Dermis blood vessel endothelial cell (primary cell): ENCODE measurements at regions not wholly inside any gene's neighbourhood (a gene's known extent, or its start where the extent isn't known, plus 50 kb on each side); places are given as distances from the start of the nearest gene placed in this dataset.

ENCODE experiments used
- DNase-seq: peaks from one replicate; pipeline ENCODE4 v3.0.0; 2010

DNA sequence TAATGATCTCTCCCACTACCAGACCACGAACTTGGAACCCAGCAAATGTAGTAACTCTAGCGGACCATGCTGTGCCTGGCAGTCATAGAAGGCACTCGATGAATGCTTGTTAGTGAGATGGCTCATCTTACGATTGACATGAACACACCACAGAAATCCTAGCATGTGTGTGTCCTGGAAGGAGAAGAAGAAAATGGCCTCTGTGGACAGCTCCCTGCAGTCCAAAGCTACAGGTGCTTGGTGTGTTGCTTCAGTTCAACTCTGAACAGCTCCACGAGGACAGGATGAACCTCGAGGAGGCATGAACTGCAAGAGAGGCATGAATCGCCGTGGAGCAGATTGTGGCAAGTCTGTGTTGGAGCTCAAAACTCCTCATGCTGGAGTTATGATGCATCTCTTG, 93.5 kb downstream of the KLF6 start:
- DNase-seq: no peak

DNA sequence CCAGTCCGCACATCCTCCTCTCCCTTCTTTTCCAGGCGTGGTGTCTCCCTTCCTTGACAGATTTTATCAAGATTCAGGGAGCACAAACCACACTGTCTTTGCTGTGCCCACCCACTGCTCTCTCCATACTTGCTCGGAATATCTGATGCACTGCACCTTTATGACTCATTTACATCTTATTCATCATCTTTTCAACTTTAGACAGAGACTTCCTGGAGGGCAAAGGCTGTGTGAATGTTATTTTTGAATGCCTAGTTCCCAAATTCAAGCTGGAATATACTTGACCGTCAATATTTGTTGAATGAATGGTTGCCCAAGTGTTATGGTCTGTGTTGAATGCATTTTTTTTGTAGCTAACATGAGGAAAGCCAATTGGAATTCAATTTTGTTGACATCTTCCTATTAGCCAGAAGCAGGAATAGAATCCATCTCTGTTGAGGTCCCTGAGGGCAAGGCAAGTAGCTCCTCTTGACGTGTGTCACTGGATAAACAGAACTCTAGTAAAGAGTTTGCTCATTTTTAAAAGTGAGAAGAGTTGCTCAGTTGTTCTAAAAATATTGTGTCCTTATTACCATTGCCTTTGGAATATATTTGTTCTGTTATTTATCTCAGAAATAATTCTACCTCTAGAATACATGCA, 95.0 kb downstream of the KLF6 start:
- no peak for DNase-seq

DNA sequence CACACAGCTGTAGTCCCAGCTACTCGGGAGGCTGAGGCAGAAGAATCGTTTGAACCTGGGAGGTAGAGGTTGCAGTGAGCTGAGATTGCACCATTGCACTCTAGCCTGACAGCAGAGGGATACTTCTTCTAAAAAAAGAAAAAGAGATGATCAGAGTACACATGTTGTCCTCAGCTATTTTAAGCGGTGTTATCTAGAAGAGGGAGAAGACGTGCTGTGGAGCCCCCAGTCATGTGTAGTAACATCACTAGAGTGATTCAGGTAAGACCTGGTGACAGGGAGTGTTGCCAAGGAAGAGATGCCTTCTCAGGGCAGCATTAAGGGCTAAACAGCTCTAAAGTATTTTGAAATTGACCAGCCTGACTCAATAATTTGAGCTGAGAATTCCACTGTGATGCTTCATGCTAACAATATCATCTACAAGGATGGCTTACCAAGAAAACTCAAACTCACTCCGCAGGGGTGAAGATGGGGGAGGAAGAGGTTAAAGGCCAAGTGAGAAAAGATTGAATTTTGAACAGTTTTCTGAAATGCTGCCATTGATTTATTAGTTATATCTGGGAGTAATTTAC, 97.4 kb downstream of the KLF6 start:
- DNase-seq: no peak

DNA sequence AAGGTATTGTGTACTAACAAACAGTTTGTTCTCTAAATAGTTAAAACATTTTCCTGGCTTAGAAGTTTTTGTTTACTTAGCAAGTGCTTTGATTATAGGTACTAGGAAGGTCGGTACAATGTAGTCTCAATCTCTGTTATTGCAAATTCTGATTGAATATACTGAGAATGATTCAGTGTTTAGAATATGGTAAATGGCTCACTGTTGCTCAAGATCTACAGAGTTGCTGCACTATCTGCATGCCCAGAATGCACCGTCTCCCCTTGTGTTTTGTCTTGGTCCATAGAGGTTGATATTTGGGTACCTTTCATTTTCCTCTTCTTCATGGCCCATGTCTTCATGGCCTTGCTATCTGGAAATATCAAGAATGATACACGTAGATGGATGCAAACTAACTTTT, 99.6 kb downstream of the KLF6 start:
- DNase-seq: no peak

DNA sequence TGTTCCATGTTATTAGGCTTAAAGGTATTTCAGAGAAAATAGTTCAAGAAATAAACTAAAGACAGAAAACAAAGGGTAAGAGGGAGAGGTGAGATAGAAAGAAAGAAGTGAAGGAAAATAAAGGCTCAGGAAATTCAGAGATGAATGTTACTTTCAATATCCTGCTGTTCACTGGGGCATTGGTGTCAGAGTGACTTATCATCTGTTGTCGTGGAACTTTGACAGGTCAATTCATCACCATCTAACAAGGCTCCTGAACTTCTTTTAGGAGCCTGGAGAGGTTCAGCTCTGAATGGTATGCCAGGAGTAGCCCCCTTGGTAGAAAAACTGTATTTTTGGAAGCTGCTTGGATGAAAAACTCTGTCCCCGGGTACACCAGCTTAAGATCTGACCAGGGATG, 100.1 kb downstream of the KLF6 start:
- no peak for DNase-seq

DNA sequence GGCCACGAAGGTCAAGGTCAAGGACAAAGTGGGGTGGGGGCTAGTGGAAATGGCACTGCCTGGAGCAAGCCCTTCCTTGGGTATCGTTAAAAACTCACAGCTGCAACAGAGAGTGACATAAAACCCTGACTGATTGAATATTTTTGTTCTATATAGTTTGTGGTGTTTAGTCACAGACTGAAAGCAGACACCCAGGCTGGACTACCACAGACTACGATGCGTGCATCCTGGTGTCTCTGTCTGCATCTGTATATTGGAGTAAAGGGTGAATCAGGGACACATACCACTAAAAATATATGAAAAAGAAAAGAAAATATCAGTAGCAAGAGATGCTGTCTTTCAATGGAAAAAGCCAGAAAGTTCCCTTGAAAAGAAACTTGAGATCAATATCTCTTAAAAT, 101.4 kb downstream of the KLF6 start:
- no peak for DNase-seq

DNA sequence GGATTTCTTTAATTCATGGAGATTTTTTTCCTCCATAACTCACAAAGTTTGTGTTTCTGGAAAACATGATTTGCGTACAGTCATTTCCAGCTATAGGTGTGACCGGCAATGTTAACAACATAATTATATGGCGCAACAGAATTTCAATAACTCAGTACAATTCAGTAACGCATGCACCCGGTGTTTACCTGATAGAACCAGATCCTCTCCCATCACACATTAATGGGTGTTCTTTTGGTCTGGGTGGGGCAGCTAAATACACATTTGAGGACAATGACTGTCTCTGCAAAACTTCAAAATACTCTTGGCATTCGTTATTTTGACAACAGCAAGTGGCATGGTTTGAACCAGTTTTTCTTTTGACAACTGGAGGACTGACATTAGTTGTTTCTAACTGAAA, 102.3 kb downstream of the KLF6 start:
- DNase-seq: no peak

DNA sequence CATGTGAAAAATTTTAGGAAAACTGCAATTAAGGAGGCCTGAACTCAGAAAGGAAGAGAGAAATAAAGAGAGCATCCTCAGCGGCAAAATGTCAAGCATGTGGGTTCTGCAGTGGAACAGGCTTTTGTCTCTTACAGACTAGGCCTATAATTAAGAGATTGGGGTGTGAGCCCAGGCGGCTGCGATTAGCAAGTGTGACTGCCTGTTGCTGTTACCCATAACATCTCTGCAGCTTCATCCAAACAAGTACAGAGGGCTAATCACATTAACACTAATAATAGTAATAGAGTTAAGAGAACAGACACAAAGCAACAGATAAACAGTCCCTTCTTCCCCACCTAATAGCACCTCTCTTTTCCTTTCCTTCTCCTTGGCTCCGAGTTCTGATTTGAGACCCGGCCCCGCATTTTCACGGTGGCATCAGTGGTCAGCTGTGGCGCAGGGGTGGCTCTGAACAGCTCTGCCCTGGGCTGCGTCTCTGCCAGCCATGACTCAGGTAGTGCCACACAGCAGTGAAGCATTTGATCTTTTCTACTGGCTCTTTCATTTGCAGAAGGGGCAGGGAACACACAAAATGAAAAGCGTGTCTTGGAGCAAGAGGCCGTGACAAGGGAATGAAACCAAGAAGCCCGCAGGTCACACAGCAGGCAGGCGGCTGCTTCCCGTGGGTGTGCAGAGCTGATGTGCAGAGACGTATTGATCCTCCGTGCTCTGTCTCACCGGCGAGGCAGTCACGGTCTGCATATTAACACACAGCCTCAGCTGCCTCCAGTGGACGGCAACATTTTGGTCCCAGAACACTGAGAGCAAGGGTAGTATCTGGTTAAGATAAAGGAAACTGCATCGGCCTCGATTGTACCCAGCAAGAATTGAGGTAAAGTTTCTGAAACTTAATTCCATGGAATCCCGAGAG, 103.1 kb downstream of the KLF6 start:
- no peak for DNase-seq

DNA sequence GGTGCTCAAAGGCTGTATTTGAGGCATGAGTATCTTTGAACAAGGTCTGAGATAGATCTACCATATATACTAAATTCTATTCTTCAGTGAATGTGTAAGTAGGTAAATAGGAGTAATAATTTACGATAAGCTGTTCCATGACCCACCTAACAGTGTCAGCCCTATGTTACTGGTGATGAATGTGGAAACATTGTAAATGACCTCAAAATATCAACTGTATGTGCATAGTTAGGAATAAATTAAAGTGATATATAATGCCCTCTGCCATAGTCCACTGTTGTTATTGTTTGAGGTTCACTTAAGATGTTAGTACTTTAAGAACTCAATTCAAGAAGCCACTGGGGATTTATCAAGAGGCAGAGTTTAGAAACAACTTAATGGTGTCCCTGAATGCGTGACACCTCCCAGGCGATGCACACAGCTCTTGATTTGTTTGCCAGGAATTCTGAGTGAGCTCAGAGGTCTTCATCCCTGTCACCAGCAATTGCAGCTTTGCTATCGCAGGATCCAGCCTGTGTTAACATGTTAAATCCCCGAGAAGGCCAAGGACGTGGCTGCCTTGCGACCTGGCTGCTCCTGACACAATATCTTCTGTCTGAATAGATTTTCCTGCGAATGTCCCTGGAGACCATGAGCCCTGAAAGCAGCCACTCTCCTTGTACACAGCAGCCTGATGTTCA, 104.9 kb downstream of the KLF6 start:
- no peak for DNase-seq

DNA sequence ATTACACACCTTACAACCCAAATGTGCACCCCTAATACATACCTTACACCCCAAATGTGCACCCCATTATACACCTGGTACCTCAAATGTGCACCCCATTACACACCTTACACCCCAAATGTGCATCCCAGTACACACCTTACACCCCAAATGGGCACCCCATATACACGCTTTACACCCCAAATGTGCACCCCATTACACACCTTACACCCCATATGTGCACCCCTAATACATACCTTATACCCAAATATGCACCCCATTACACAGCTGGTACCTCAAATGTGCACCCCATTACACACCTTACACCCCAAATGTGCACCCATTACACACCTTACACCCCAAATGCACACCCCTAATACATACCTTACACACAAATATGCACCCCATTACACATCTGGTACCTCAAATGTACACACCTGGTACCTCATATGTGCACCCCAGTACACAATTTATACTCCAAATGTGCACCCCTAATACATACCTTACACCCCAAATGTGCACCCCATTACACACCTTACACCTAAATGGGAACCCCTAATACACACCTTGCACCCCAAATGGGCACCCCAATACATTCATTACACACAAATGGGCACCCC, 106.3 kb downstream of the KLF6 start:
- no peak for DNase-seq

DNA sequence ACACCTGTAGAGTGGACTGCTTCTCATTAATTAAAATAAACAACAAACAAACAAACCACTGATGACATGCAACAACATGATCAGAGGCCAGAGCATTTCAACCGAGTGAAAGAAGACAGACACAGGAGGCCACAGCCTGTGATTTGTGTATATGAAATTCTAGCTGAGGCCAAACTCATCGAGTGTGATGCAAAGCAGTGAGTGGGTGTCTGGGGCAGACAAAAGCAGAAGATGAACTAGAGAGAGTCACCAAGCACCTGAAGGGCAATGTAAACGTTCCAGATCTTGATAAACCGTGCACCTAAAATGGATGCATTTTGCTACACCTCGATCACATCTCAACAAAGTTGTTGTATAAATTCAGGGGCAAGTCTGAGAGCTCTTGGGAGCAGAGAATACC, 108.4 kb downstream of the KLF6 start:
- no peak for DNase-seq

DNA sequence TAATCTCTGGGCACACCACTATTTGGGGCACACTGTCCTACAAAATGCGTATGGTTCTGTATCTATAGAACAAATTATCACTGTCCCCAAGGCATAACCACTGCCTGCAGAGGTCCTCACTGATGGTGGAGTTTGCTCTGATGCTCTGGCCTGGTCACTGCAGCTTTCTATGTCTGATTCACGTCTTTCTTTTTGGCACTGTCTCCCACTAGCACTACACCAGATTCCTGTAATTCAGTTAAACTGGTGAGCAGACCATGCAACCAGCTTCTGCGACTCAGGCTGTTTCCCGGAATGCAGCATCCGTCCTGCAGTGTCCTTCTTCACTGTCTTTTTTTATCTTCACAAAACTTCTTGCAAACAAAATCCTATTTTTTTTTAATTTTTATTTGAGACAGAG, 112.8 kb downstream of the KLF6 start:
- DNase-seq: no peak

DNA sequence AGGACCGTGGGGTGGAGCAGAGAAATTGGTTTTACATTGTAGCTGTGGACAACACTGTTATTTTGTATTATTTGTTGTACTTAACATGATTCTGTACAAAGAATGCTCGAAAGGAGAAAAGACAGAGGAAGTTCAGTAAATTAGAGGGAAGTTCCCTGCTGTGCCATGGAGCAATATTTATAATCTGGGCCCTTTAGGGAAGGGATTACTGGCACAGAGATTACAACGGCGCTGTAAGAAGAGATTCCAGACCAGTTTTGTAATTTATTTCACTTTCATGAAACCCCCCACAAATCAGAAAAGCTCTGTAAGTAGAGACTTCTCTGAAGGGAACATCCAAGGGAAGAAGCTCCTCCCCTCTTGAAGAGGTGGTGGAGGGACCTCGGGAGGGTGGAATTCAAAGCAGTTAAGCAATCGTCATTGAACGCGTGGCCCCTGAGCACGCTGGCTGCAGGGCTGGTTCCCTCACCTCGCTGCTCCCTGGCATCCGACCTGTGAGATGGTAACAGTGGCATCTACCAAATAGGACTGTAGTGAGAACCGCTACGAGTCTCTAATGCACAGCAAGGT, 113.5 kb downstream of the KLF6 start:
- no peak for DNase-seq

DNA sequence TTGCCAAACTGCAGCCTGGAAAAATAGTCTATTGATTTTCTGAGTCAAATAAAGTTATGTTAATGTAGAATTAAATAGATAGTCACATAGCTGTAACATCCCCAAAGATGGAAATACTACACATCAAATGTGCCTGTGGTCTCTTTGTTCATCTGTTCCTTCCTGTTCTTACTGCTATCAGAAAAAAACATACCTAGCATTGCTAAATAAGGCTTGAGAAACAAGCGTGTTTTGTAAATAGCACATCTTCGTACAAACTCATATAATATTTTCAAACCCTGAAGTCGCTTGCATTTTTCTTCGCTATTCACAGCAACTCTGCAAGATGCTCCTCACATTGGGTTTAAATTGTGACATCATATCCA, 116.1 kb downstream of the KLF6 start:
- DNase-seq: no peak

DNA sequence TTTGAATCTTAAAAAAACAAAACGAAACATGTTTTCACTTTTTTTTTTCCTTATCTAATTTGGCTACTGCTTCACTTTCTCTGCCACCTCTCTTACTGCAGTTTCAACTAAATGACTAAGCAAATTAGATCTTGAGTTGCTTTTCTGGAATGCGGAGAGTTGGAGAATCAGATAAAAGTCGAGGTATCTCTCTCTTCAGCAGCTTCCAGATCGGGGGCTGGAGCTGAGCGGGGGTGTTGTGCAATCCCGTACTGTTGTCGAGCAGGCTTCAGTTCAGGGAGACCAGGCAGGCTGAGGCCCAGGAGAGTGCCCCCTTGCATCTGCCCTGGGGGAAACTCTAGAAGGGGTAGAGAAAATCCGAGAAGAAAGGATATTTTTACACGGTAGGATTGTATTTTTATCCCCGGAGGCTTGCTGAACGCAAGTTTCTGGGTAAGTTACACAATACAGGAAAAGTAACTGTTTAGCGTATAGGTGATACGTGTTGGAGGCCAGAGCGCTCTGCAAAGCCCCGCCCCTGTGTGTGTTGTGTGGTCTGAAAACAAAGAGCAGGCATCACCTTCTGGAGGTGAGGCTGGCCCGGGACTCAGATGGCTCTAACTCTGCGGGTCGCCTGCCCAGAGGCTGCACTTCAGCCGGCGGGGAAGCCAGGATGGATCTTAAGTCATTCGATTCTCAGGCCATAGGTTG, 116.6 kb downstream of the KLF6 start:
- no peak for DNase-seq

DNA sequence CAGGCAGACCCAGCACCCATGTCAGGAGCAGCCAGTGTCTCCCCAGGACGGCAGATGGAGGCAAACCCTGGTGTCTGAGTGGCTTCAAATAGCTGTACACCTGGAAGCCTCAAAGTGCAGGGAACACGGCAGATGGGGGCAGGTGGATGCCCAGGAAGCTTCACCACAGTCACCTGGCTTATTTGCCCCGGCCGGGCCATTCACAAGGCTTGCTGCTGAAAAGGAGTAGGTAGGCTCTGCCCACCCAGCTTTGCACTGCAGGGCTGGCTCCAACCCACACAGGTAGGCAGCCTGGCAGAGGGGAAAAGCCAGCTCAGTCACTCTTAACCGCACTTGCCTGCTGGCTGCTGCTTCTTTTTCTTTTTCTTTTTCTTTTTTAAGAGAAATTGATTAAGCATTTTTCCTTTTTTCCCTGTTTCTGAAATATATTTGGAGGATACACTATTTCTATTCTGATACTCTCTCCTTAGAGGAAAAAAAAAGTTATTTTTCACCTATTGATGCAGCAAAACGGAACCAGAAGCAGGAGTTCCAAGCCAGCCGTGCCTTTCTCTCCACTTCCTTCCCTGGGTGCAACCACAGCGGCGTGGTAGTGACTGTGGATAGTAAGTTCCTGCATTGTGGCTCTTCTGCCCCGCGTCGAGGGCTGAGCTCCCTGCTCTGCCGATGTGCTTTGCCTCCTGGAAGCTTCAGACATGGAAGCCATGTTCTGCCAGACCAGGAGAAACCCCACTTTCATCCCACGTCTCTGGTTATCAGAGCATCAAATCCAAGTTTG, 118.3 kb downstream of the KLF6 start:
- no peak for DNase-seq

DNA sequence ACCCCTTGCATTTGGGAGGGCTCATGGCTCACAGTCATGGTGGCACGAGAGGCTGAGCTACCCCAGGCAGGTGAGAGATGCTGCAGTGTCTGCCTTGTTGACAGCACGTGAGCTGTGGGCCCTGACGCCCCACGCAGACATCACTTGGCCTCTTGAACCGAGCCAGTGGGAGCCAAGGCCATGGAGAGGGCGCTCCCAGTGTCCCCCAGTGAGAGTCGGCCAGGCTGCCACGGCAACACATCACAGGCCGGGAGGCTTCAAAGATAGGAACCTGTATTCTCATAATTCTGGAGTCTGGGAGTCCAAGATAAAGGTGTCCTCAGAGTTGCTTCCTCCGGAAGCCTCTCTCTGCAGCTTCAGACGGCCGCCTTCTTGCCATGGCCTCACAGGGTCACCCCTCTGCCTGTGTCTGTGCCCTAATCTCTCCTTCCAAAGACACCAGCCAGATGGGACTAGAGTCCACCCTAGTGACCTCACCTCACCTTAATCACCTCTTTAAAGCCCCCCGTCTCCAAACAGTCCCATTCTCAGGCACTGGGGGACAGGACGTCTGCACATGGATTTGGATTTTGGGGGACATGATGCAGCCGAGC, 119.6 kb downstream of the KLF6 start:
- no peak for DNase-seq

DNA sequence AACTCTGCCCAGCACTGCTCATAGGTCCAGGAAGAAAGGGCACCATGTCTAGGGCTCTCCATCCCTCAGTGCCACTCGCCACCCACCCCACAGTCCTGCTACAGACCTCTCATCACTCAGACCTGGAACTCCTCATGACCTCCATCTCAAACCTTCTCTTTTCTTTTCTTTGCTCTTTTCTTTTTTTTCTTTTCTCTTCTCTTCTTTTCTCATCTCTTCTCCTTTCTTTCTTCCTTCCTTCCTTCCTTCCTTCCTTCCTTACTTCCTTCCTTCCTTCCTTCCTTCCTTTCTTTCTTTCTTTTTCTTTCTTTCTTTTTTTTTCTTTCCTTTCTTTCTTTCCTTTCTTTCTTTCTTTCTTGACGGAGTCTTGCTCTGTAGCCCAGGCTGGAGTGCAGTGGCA, 122.2 kb downstream of the KLF6 start:
- DNase-seq: no peak

DNA sequence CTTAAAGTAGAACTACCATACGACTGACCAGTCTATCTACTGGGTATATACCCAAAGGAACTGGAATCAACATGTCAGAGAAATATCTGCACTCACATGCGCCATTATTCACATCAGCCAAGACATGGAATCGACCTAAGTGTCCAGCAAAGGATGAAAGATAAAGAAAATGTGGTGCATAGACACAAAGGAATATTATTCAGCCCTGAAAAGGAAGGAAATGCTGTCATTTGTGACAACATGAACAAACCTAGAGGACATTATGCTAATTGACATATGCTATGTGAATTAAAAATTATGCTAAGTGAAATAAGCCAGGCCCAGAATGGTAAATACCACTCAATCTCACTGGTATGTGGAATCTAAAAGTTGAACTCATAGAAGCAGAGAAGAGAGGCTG, 123.7 kb downstream of the KLF6 start:
- no peak for DNase-seq

DNA sequence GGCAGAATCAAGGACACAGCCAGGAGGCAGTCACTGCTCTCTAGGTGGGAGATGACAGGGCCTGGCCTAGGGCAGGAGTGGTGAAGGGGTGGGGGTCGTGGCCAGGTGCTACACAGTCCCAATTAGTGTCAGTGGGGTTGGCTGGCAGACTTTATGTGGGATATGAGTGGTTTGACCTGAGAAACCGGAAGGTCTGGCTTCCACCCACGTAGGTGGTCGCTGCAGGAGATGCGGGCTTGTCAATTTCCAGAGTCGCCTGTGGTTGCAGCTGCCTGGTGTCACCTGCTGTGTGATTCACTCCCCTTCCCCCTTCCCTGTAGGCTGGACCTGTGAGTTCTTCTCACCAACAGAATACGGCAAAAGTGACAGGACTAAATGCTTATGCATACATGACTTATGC, 124.3 kb downstream of the KLF6 start:
- DNase-seq: no peak
